Activated naive CD8-positive, alpha-beta T cell treated with anti-CD3 and anti-CD28 coated beads for 36 hours (primary cell): ENCODE measurements at regions not wholly inside any gene's neighbourhood (a gene's known extent, or its start where the extent isn't known, plus 50 kb on each side); places are given as distances from the start of the nearest gene placed in this dataset.

Experiments used
- DNase-seq: peaks from one replicate; pipeline ENCODE4 v3.0.0; 2021
- H3K27ac Mint-ChIP-seq: one replicate; pipeline ENCODE4 v1.8.0; 2022; ENCODE audit warnings: mild to moderate bottlenecking, moderate library complexity, mixed read lengths
- H3K27me3 Mint-ChIP-seq: one replicate; pipeline ENCODE4 v1.8.0; 2022; ENCODE audit warnings: mild to moderate bottlenecking, mixed read lengths
- H3K36me3 Mint-ChIP-seq: one replicate; pipeline ENCODE4 v1.8.0; 2021; ENCODE audit warnings: mild to moderate bottlenecking, mixed read lengths
- H3K4me1 Mint-ChIP-seq: one replicate; pipeline ENCODE4 v1.8.0; 2021; ENCODE audit warnings: mixed read lengths
- H3K4me3 Mint-ChIP-seq: one replicate; pipeline ENCODE4 v1.8.0; 2022; ENCODE audit warnings: mild to moderate bottlenecking, moderate library complexity, mixed read lengths
- H3K9me3 Mint-ChIP-seq: one replicate; pipeline ENCODE4 v1.8.0; 2022; ENCODE audit warnings: mixed read lengths

DNA sequence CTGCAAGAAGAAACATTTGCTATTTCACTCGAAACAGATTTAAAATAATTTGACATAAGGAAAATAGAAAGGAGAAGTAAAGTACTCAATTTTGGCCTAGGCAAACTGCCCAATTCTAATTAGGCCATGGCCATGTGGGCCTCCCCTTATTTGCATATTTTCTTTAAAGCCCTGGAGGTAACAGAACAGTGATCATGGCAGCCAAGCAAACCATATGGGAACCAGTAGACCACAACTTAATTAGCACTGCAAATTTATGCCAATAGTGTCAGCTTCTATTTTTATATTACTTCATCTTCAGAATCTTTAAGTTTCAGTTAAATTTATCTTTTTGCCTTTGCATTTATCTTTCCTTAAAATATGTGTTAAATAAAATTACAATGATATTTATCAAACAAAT is 63.3 kb upstream of the THSD7A start:
- DNase-seq, result no peak
- Mint-ChIP-seq H3K36me3 (no peaks in the 10 kb centered on the region), H3K27me3 (no peaks in the 10 kb centered on the region), H3K4me3 (no peak overlapping the region), H3K27ac (no peak overlapping the region), H3K4me1 (no peaks in the 10 kb centered on the region), H3K9me3 (no peaks in the 10 kb centered on the region)

DNA sequence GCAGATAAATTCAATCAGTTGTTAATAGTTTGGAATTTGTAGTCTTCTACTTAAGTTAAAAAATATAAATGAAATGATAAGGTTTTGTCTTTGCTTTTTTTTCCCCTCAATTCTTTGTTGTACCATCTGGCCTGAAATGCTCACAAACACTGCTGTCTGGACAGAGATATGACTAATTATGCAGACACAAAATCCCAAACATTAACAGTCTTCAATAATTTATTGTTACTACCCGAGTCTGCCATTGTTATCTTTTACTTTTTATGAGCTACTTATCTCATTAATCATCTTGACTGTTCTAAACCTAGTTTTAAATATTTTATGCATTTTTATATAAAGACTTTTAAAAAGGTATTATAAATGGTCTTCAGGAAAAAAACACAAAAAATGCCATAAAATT is 64.7 kb upstream of the THSD7A start:
- no peaks in the 10 kb centered on the region for H3K4me1 Mint-ChIP-seq
- no peaks in the 10 kb centered on the region for H3K9me3 Mint-ChIP-seq
- no peaks in the 10 kb centered on the region for H3K36me3 Mint-ChIP-seq

DNA sequence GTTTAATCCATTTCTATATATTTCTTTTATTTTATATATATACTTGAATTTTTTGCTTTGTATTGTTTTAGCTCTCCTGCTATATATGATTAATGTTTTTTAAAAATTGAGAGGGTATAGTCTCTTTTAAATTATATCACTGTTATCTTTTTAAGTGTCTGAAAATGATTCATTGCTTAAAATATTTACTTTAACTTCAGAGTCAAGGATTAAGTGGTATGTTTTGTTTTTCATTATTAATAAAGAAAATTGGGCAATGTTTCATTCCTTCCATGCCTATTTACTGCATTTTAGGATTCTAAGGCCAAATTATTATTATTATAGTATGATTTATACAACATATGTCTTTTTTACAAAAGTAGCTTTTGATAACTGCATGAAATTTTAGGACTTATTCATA is 67.2 kb upstream of the THSD7A start:
- Mint-ChIP-seq H3K9me3 (no peaks in the 10 kb centered on the region), H3K36me3 (no peaks in the 10 kb centered on the region), H3K27ac (no peak overlapping the region), H3K4me3 (no peak overlapping the region), H3K27me3 (no peaks in the 10 kb centered on the region), H3K4me1 (no peaks in the 10 kb centered on the region)
- no peak for DNase-seq

More for the DNA sequence above, 64.7 kb upstream of the THSD7A start:
- Mint-ChIP-seq H3K27ac (no peak overlapping the region), H3K27me3 (no peaks in the 10 kb centered on the region), H3K4me3 (no peak overlapping the region)
- no peak for DNase-seq

DNA sequence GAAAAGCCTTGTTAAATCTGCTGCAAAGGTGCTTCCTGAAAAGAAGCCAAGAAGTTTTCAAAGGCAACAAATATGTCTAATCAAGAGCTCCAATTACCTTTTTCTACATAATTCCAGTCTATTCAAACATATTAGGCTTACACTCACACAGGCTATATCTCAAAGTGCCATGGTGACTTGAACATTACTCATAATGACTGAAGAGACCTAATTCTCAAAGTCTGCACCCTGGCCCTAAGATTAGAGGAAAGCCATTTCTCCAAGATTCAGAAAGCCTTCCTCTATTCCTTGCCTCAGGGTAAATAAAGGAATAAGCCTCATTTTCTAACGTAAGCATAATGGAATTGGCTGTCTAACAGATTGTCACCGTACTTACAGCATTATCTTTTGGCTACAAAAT is 78.3 kb upstream of the THSD7A start:
- no peak for DNase-seq
- no peaks in the 10 kb centered on the region for H3K9me3 Mint-ChIP-seq
- no peaks in the 10 kb centered on the region for H3K36me3 Mint-ChIP-seq
- no peaks in the 10 kb centered on the region for H3K4me1 Mint-ChIP-seq
- no peak overlapping the region for H3K27ac Mint-ChIP-seq
- no peaks in the 10 kb centered on the region for H3K27me3 Mint-ChIP-seq
- no peak overlapping the region for H3K4me3 Mint-ChIP-seq

DNA sequence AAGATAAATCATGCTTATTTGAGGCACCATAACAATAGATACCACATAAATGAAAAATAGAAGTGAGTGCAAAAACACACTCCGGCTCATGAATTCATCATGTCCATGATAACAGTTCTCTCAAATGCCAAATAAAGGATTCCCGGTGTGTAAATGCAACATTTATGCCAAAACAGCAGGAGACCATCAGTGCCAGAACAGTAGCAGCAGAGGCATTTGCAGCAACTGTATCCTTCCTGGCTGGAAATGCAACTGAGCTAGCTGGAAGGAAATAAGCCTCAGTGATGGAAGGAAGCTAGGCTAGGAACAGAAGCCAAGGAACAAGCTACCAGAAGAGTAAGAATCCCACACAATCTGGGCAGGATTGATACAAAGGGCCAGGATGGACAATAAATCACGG is 79.9 kb upstream of the THSD7A start:
- Mint-ChIP-seq H3K27ac (no peak overlapping the region), H3K36me3 (no peaks in the 10 kb centered on the region), H3K4me3 (no peak overlapping the region), H3K9me3 (no peaks in the 10 kb centered on the region), H3K27me3 (no peaks in the 10 kb centered on the region), H3K4me1 (no peaks in the 10 kb centered on the region)
- DNase-seq, result no peak

DNA sequence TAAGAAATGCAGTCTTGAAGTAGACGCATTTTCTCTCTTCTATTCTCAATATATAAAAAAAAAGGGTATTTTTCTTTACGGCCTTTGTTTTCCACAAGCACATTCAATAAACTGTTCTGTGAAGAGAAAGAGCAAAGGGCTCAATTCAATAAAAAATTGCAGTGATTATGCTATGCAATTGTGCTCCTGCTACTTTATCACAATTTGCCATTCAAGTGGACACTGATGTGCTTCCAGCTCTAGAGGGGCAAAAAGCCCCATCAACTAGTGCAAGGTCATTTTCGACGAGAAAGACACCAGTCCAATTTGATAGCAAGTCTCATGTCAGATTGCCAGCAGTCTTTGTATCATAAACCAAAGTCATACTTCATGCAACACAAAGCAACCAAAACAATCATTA is 82.6 kb upstream of the THSD7A start:
- Mint-ChIP-seq H3K4me3 (no peak overlapping the region), H3K4me1 (no peaks in the 10 kb centered on the region), H3K27me3 (no peaks in the 10 kb centered on the region), H3K27ac (no peak overlapping the region), H3K36me3 (no peaks in the 10 kb centered on the region), H3K9me3 (peaks cover 3% of the 10 kb centered on the region)
- DNase-seq, result no peak

DNA sequence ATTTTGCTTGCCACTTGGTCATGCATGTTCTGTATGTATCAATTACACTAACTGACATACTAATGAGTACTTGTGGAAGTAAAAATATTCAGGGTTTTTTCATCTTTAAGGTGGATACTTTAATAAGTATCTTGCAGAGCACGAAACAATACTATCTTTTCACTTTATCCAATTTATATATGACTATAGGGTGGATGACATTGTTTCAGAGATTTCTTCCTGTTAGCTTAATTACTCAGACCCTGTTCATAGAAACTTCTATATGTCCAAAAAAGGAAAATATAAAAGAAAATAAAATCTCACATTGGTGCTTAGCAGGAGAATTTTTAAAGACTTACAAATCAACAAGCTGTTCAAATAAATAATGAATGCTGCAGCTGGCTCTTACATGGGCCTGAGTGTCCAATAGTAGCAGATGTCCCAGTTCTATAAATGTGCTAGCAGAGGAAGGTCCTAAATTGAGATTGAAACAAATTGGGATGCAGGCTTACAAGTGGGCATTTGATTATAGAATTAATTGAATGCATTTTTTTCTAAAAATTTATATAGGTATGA is 91.5 kb upstream of the THSD7A start:
- peaks cover 3% of the 10 kb centered on the region for H3K9me3 Mint-ChIP-seq
- no peak for DNase-seq
- no peaks in the 10 kb centered on the region for H3K27me3 Mint-ChIP-seq
- H3K4me3 Mint-ChIP-seq, result no peak overlapping the region
- H3K27ac Mint-ChIP-seq, result no peak overlapping the region
- no peaks in the 10 kb centered on the region for H3K4me1 Mint-ChIP-seq
- no peaks in the 10 kb centered on the region for H3K36me3 Mint-ChIP-seq

DNA sequence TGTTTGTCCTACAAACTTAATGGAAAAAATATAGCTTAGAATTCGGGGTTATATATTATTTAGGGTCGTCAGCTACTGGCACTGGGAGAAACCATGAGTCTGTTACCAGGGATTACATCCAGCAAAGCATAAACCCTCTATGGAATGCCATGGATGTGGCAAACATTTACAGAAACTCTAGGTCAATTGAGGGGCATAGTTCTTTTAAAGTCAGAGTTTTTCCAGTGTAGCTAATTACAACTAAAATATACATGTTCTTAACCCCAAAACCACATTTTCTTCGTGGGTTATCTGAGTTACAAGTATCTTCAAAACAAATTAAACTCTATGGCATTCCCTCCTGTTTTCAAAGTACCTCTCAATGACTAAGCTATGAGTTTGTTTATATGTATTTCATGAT is 99.3 kb upstream of the THSD7A start:
- no peak for DNase-seq
- H3K4me1 Mint-ChIP-seq, result no peaks in the 10 kb centered on the region
- H3K36me3 Mint-ChIP-seq, result no peaks in the 10 kb centered on the region
- no peaks in the 10 kb centered on the region for H3K27me3 Mint-ChIP-seq
- H3K4me3 Mint-ChIP-seq, result no peak overlapping the region
- H3K9me3 Mint-ChIP-seq, result peaks cover 1% of the 10 kb centered on the region
- H3K27ac Mint-ChIP-seq, result no peak overlapping the region

DNA sequence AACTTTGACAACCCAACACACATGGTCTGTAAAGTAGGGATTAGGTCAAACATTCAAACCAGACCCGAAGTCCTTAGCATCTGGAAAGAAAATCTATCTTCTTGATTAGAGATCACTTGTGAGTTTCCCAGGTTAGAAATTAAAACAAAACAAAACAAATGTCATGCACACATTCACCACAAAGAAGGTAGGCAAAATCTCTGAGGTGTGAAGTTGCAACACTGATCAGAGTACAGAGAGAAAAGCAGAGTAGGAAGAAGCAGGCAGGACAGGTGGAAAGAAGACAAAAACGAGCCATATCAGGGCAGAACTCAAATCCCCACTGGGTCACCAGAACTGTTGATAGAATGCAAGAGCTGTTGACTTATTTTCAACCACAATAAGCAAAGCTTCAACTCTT is 102.8 kb upstream of the THSD7A start:
- no peaks in the 10 kb centered on the region for H3K36me3 Mint-ChIP-seq
- H3K4me3 Mint-ChIP-seq, result no peak overlapping the region
- peaks cover 3% of the 10 kb centered on the region for H3K27me3 Mint-ChIP-seq
- no peak for DNase-seq
- H3K27ac Mint-ChIP-seq, result no peak overlapping the region
- peaks cover 1% of the 10 kb centered on the region for H3K9me3 Mint-ChIP-seq
- H3K4me1 Mint-ChIP-seq, result no peaks in the 10 kb centered on the region

DNA sequence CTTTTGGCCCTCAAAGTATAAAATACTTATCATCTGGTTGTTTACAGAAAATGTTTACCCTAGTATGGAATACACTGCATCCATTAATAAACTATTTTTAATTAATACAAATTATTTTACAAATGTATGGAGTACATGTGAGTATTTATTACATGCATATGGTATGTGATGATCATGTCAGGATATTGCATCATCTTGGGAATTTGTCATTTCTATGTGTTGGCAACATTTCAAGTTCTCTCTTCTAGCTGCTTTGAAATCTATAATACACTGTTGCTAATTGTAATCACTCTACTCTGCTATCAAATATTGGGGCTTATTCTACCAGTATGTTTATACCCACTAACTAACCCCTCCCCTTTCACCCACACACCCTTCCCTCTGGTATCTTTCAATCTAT is 103.9 kb upstream of the THSD7A start:
- Mint-ChIP-seq H3K27ac (no peak overlapping the region), H3K9me3 (peaks cover 1% of the 10 kb centered on the region), H3K4me1 (no peaks in the 10 kb centered on the region), H3K36me3 (no peaks in the 10 kb centered on the region), H3K27me3 (peaks cover 3% of the 10 kb centered on the region), H3K4me3 (no peak overlapping the region)
- no peak for DNase-seq

DNA sequence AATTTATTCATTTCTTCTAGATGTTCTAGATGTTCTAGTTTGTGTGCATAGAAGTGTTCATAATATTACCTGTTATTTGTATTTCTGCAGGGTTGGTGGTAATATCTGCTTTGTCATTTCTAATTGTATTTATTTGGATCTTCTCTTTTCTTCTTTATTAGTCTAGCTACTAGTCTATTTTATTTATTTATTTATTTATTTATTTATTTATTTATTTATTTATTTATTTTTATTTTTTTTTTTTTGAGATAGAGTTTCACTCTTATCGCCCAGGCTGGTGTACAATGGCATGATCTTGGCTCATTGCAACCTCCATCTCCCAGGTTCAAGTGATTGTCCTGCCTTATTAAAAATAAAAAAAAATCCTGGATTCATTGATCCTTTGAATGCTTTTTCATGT is 114.8 kb upstream of the THSD7A start:
- Mint-ChIP-seq H3K27ac (no peak overlapping the region), H3K4me1 (no peaks in the 10 kb centered on the region), H3K9me3 (peaks cover 2% of the 10 kb centered on the region), H3K4me3 (no peak overlapping the region), H3K36me3 (no peaks in the 10 kb centered on the region), H3K27me3 (no peaks in the 10 kb centered on the region)
- no peak for DNase-seq

DNA sequence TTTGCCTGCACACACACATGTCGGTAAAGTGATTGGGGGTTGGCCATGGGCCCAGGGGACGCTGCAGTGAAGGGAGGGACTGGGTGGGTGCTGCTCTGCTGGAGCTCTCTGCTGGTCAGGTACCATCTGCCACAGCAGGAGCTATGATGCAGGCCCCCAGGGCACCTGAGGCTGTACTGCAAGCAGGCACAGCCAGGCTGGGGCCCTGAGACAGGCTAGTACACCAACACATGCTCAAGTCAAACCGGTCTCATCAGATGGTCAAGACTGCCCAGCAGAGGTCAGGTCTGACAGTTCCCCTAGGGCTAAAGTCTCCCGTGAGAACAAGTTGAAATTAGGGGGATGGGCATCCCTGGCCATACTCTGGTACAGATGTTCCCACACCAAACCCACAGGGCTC is 118.3 kb upstream of the THSD7A start:
- Mint-ChIP-seq H3K27ac (no peak overlapping the region), H3K4me3 (no peak overlapping the region), H3K27me3 (no peaks in the 10 kb centered on the region), H3K9me3 (no peaks in the 10 kb centered on the region), H3K4me1 (no peaks in the 10 kb centered on the region), H3K36me3 (no peaks in the 10 kb centered on the region)
- no peak for DNase-seq

DNA sequence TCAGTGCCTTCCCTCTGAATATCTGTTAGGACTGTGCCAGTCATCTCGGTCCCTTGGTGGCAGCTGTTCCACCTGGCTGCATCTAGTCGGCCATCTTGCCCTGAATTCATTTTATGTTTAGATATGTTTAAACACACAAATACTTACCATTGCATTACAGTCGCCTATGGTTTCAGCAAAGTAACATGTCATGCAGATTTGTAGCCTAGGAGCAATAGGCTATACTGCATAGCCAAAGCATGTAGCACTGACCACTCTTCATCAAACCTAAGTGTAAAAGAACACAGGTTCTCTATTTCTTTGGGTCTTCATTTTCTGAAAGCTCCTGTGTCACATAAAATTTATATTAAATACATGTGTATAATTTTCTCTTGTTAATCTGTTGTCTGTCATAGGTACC is 118.9 kb upstream of the THSD7A start:
- Mint-ChIP-seq H3K9me3 (no peaks in the 10 kb centered on the region), H3K36me3 (no peaks in the 10 kb centered on the region), H3K4me1 (no peaks in the 10 kb centered on the region), H3K27ac (no peak overlapping the region), H3K4me3 (no peak overlapping the region), H3K27me3 (no peaks in the 10 kb centered on the region)
- DNase-seq, result no peak

DNA sequence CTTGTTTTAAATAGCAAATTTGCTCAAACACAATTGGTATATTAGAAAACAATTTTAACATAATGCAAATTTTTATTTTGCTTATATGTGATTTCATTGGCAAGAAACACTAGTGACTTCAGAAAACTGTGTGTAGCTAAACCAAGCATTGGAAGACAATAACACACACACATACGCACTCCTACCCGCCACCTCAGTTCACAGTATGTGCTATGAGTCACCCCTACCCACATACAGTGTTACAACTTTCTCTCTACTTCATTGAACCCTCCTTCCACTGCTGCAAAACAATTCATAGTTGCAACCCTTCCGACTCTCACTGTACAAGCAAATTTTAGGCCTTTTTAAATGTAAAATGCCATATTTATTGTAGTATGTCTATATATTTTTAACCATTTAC is 119.9 kb upstream of the THSD7A start:
- H3K9me3 Mint-ChIP-seq, result no peaks in the 10 kb centered on the region
- H3K4me1 Mint-ChIP-seq, result no peaks in the 10 kb centered on the region
- H3K36me3 Mint-ChIP-seq, result no peaks in the 10 kb centered on the region
- no peak overlapping the region for H3K4me3 Mint-ChIP-seq
- no peak overlapping the region for H3K27ac Mint-ChIP-seq
- H3K27me3 Mint-ChIP-seq, result no peaks in the 10 kb centered on the region
- DNase-seq, result no peak

DNA sequence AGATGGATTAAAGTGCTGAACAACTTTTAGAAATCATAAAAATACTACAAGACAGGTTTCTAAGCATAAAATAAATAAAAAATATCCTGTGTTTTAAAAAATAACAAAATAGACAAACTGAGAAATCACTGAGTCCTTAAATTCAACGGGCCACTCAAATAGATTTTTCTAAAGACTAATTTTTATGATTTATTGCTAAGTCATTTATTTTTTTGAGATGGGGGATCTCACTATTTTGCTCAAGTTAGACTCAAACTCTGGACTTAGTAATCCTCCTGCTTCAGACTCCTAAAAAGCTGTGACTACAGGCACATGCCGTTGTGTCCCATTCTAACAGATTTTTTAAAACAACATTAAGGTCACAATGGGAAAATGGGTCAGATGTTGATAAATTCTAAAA is 121.0 kb upstream of the THSD7A start:
- H3K4me1 Mint-ChIP-seq, result no peaks in the 10 kb centered on the region
- H3K27me3 Mint-ChIP-seq, result no peaks in the 10 kb centered on the region
- no peaks in the 10 kb centered on the region for H3K9me3 Mint-ChIP-seq
- H3K36me3 Mint-ChIP-seq, result no peaks in the 10 kb centered on the region
- DNase-seq, result no peak
- no peak overlapping the region for H3K4me3 Mint-ChIP-seq
- H3K27ac Mint-ChIP-seq, result no peak overlapping the region

DNA sequence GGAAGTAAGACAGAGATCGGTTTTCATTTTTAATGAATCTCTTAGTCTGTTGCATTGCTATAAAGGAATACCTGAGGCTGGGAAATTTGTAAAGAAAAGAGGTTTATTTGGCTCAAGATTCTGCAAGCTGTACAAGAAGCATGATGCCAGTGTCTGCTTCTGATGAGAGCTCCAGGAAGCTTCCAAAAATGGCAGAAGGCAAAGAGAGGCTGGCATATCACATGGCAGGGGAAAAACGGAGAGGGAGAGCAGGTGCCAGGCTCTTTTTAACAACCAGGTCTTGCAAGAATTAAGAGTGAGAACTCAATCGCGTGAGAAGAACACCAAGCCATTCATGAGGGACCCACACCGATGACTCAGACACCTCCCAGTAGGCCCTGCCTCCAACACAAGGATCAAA is 125.0 kb upstream of the THSD7A start:
- Mint-ChIP-seq H3K4me1 (no peaks in the 10 kb centered on the region), H3K36me3 (no peaks in the 10 kb centered on the region), H3K9me3 (no peaks in the 10 kb centered on the region), H3K27me3 (no peaks in the 10 kb centered on the region), H3K4me3 (no peak overlapping the region), H3K27ac (no peak overlapping the region)
- DNase-seq, result no peak

DNA sequence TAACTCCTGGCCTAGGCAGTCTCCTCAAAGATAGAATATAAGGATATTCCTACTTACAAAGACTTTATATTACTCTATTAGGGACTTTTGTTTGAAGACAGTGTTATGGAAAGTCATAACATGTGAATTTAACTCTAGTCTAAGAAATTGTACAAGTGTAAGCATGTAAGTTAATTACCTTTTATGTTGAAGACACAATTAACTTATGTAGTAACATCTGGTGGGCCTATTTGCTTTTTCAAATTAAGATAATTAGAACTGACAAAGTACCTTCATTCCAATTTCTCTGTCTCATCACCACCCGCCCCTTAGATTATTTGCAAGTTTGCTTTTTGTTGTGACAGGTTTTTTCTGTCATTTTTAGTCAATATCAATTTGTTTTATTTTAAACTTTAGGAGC is 126.0 kb upstream of the THSD7A start:
- H3K27ac Mint-ChIP-seq, result no peak overlapping the region
- H3K9me3 Mint-ChIP-seq, result no peaks in the 10 kb centered on the region
- no peak overlapping the region for H3K4me3 Mint-ChIP-seq
- H3K36me3 Mint-ChIP-seq, result no peaks in the 10 kb centered on the region
- no peaks in the 10 kb centered on the region for H3K4me1 Mint-ChIP-seq
- DNase-seq, result no peak
- H3K27me3 Mint-ChIP-seq, result no peaks in the 10 kb centered on the region
